ENCODE measurements at regions not wholly inside any gene's neighbourhood (a gene's known extent, or its start where the extent isn't known, plus 50 kb on each side); places are given as distances from the start of the nearest gene placed in this dataset.

DNA sequence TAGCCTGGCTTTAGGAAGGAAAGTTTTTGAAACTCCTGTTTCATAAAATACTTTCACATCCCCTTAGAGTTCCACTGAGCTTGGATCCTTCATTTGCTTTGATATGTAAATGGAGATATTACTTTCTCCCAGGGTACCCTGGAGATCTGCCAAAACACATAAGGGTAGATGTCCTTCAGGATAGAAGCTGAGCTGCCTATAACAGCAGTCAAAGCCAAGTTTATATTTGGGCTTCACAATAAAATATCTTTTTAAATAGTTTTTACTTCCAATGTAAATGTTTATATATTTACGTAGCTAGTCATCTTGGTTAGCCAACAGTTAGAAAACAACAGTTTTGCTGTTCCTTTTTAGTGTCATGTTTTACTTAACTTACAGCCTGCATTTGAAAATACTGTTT is 742.3 kb upstream of the POU3F4 start:
- TF ChIP-seq, protein P1, sequence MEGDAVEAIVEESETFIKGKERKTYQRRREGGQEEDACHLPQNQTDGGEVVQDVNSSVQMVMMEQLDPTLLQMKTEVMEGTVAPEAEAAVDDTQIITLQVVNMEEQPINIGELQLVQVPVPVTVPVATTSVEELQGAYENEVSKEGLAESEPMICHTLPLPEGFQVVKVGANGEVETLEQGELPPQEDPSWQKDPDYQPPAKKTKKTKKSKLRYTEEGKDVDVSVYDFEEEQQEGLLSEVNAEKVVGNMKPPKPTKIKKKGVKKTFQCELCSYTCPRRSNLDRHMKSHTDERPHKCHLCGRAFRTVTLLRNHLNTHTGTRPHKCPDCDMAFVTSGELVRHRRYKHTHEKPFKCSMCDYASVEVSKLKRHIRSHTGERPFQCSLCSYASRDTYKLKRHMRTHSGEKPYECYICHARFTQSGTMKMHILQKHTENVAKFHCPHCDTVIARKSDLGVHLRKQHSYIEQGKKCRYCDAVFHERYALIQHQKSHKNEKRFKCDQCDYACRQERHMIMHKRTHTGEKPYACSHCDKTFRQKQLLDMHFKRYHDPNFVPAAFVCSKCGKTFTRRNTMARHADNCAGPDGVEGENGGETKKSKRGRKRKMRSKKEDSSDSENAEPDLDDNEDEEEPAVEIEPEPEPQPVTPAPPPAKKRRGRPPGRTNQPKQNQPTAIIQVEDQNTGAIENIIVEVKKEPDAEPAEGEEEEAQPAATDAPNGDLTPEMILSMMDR (conservative IDR thresholded peaks at IDR 0.05 in 1 of 2, IDR thresholded peaks at IDR 0.05 in 1 of 2; ENCODE audit: low read depth in 1 of 2, low read length in 2 of 2), result no peak
- TF ChIP-seq EZH2 (IDR thresholded peaks at IDR 0.05; ENCODE audit: low read length, missing control alignments), result no peak

Data from fibroblast of lung (primary cell).